HCT116 (cell line): ENCODE measurements at regions not wholly inside any gene's neighbourhood (a gene's known extent, or its start where the extent isn't known, plus 50 kb on each side); places are given as distances from the start of the nearest gene placed in this dataset.
"Not testable (repeated sequence)": the region's sequence is repeated elsewhere in the genome, so short reads cannot be mapped to it uniquely, and the experiment has no call there.

Experiments used
- ATAC-seq: fragments of 200-7000 bp; cut with Tn5 transposase; 2 replicates; pipeline ENCODE4 v1.9.1; 2020; ENCODE audit warnings: mild to moderate bottlenecking, moderate library complexity
- BruUV-seq: library from RNA; stranded (reverse); fragments of 400-500 nt; replicated peaks from 2 replicates; lab custom pipeline; 2021; lab: Mats Ljungman, UMichigan
- CTCF ChIA-PET: fragments of 300-600 bp; sonication (Branson Sonifier 250); formaldehyde crosslinking; loops from one replicate; lab custom pipeline; 2021; ENCODE audit warnings: antibody characterized with exemption; lab: Charles Lee
- POLR2A ChIA-PET: fragments of 300-600, 350-600 bp; sonication (Branson Sonifier 250); formaldehyde crosslinking; loops from one replicate; lab custom pipeline; 2021; ENCODE audit warnings: antibody characterized with exemption; lab: Charles Lee
- RAD21 ChIA-PET, 2 experiments: fragments of 300-600 bp; sonication (Branson Sonifier 250); formaldehyde crosslinking; loops; one replicate each; lab custom pipeline; 2023; ENCODE audit warnings: low total read pairs in 2 of 2; ENCODE audit not compliant: uncharacterized antibody in 2 of 2, unreplicated experiment in 2 of 2, low non-redundant PET in 1 of 2; lab: Charles Lee
- DNase-seq: peaks from one replicate; pipeline ENCODE4 v3.0.0-alpha.2; 2010; ENCODE audit warnings: low read depth, low spot score
- H2AFZ ChIP-seq: fragments of 200-600 bp; shearing (Covaris generic), sonication (generic); 2 replicates; pipeline ENCODE4 v1.6.1; 2017; ENCODE audit warnings: low read depth, mixed run types, mixed read lengths, antibody characterized with exemption, low read length; ENCODE audit not compliant: poor library complexity, severe bottlenecking
- H3K27ac ChIP-seq: 2 replicates; pipeline ENCODE4 v1.5.1; 2012; ENCODE audit warnings: low read depth, low read length
- H3K27me3 ChIP-seq: fragments of 200-600 bp; sonication (generic); 2 replicates; pipeline ENCODE4 v1.6.1; 2016; ENCODE audit warnings: mixed run types, low read length, mixed read lengths; ENCODE audit not compliant: insufficient read depth
- H3K36me3 ChIP-seq, 2 experiments: fragments of 200-500 bp in 1 of 2; fragments of 200-600 bp in 1 of 2; sonication (Bioruptor generic) in 1 of 2; sonication (generic) in 1 of 2; 2 replicates each; pipeline versions ENCODE4 v1.5.1 to v1.6.1; 2014 to 2016; ENCODE audit warnings: low read length in 2 of 2, inconsistent platforms in 1 of 2, mixed read lengths in 1 of 2, mixed run types in 1 of 2; ENCODE audit not compliant: insufficient read depth in 2 of 2, control insufficient read depth in 1 of 2
- H3K4me1 ChIP-seq, 2 experiments: fragments of 200-600 bp in 1 of 2; sonication (generic) in 1 of 2; 2 replicates each; pipeline versions ENCODE4 v1.5.1 to v1.6.1; 2012 to 2017; ENCODE audit warnings: low read length in 2 of 2, inconsistent platforms in 1 of 2, mild to moderate bottlenecking in 1 of 2, mixed read lengths in 1 of 2, mixed run types in 1 of 2, moderate library complexity in 1 of 2; ENCODE audit not compliant: insufficient read depth in 2 of 2, control insufficient read depth in 1 of 2
- H3K4me2 ChIP-seq: fragments of 200-600 bp; sonication (generic); 2 replicates; pipeline ENCODE4 v1.6.1; 2017; ENCODE audit warnings: mixed run types, low read length, mixed read lengths
- H3K4me3 ChIP-seq, 2 experiments: fragments of 200-600 bp in 1 of 2; sonication (generic) in 1 of 2; replicated peaks in 1 of 2; 2 replicates each; pipeline ENCODE4 v1.5.1; 2011 to 2016; ENCODE audit warnings: low read length in 2 of 2, control low read depth in 1 of 2, low read depth in 1 of 2, mild to moderate bottlenecking in 1 of 2, mixed read lengths in 1 of 2, mixed run types in 1 of 2
- H3K79me2 ChIP-seq: fragments of 200-600 bp; sonication (generic); 2 replicates; pipeline ENCODE4 v1.6.1; 2017; ENCODE audit warnings: mild to moderate bottlenecking, mixed run types, low read length, moderate library complexity, mixed read lengths; ENCODE audit not compliant: insufficient read depth
- H3K9ac ChIP-seq: fragments of 200-600 bp; sonication (generic); 2 replicates; pipeline ENCODE4 v1.6.1; 2016; ENCODE audit warnings: low read length, mixed read lengths
- H3K9me2 ChIP-seq: fragments of 200-600 bp; sonication (generic), shearing (Covaris generic); 2 replicates; pipeline ENCODE4 v1.6.1; 2017; ENCODE audit warnings: mixed run types, mild to moderate bottlenecking, moderate library complexity; ENCODE audit not compliant: insufficient read depth
- H3K9me3 ChIP-seq, 2 experiments: fragments of 200-500 bp in 1 of 2; fragments of 200-600 bp in 1 of 2; sonication (Bioruptor generic) in 1 of 2; sonication (generic) in 1 of 2; 2 replicates each; pipeline ENCODE4 v1.6.1; 2014 to 2017; ENCODE audit warnings: low read length in 2 of 2, mixed read lengths in 2 of 2, inconsistent platforms in 1 of 2, low read depth in 1 of 2, mild to moderate bottlenecking in 1 of 2, mixed run types in 1 of 2, moderate library complexity in 1 of 2; ENCODE audit not compliant: control insufficient read depth in 1 of 2, insufficient read depth in 1 of 2
- H4K20me1 ChIP-seq: fragments of 200-600 bp; sonication (generic), shearing (Covaris generic); 2 replicates; pipeline ENCODE4 v1.6.1; 2017; ENCODE audit warnings: mixed run types, mild to moderate bottlenecking, moderate library complexity; ENCODE audit not compliant: insufficient read depth
- CTCF ChIP-seq, 3 experiments: fragments of 200-600 bp in 1 of 3; sonication (generic) in 1 of 3; IDR thresholded peaks in 2 of 3; conservative IDR thresholded peaks in 1 of 3; 2 replicates each; pipeline ENCODE4 v1.5.1; 2012 to 2017; ENCODE audit warnings: low read depth in 2 of 3, low read length in 2 of 3, antibody characterized with exemption in 1 of 3, borderline replicate concordance in 1 of 3, control low read depth in 1 of 3, mild to moderate bottlenecking in 1 of 3, mixed read lengths in 1 of 3, mixed run types in 1 of 3, moderate library complexity in 1 of 3; ENCODE audit not compliant: insufficient read depth in 1 of 3
- RAD21 ChIP-seq: IDR thresholded peaks from 2 replicates; pipeline ENCODE4 v1.6.1; 2012; ENCODE audit warnings: low read depth, mild to moderate bottlenecking
- intact Hi-C: fragments of 100-400 bp; cut with micrococcal nuclease; formaldehyde crosslinking; loops from 2 replicates; pipeline ENCODE4 v1.10.0; 2022

DNA sequence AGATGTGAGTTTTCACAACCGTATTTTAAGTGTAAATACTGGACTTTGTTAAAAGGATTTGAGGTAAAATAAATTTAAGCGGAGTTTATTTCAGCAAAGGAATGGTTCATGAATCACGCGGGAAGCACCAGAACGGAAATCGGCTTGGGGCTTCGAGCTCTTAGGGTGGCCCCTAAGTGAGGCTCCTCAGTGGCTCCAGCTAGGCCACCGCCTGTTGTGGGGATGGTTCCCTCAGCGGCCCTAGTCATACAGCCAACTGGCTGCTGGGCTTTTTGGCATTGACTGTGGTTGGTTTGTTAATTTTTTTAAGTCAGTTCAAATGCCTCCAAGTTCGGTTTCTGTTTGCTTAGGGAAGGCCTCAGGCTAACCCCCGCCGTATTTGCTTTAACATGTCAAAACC lies 198.0 kb downstream of the LMLN start:
- H3K36me3 ChIP-seq, POLR2A ChIA-PET, CTCF ChIA-PET, H3K4me1 ChIP-seq, H3K9ac ChIP-seq, H4K20me1 ChIP-seq, RAD21 ChIA-PET, H2AFZ ChIP-seq, DNase-seq, H3K27ac ChIP-seq, intact Hi-C loops, H3K79me2 ChIP-seq, H3K9me3 ChIP-seq, H3K27me3 ChIP-seq, H3K9me2 ChIP-seq: not testable (repeated sequence)
- TSS peak; percentile 77 for BruUV-seq
- peak overlapping the region; percentile 25; the same call in 1 of the 2 replicates for H3K4me2 ChIP-seq
- peak; percentile 35; the same call in 1 of the 2 replicates for ATAC-seq
- H3K4me3 ChIP-seq = peak overlapping the region in 1 of 2 experiments; percentile 17; a peak in 1 of 4 replicates

GRCh38 chr3:198167339-198168039 lies 207.5 kb downstream of the LMLN start:
- intact Hi-C loops, H4K20me1 ChIP-seq, POLR2A ChIA-PET: not testable (repeated sequence)

DNA sequence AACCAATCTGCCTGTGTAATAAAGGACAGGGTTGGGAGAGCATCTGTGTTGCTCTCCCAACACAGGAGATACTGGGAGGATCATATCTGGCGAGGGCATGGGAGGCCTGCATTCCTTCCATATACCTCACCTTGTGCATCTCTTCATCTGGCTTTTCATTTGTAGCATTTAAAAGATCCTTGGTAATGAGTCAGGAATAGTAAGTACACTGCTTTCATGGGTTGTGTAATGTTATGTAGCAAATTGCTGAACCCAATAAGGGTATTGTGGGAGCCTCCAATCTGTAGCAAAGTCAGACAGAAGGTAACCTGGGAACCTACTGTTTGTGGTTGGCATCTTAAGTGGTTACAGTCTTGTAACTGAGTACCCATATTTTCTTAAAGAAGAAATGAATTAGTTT lies 210.8 kb downstream of the LMLN start:
- RAD21 ChIA-PET, H3K4me3 ChIP-seq, H2AFZ ChIP-seq, DNase-seq, H3K9ac ChIP-seq, H3K27ac ChIP-seq, H3K36me3 ChIP-seq, intact Hi-C loops, H3K4me2 ChIP-seq, BruUV-seq, H3K27me3 ChIP-seq, H4K20me1 ChIP-seq, CTCF ChIA-PET, ATAC-seq, H3K9me3 ChIP-seq, POLR2A ChIA-PET, H3K4me1 ChIP-seq, H3K79me2 ChIP-seq, H3K9me2 ChIP-seq: not testable (repeated sequence)

More at GRCh38 chr3:198167339-198168039, 207.5 kb downstream of the LMLN start:
- H3K9ac ChIP-seq, H3K27me3 ChIP-seq, H2AFZ ChIP-seq, H3K9me2 ChIP-seq, H3K4me1 ChIP-seq, H3K4me3 ChIP-seq, RAD21 ChIA-PET, CTCF ChIA-PET, H3K36me3 ChIP-seq, ATAC-seq, H3K79me2 ChIP-seq, BruUV-seq, H3K9me3 ChIP-seq, H3K4me2 ChIP-seq, H3K27ac ChIP-seq: not testable (repeated sequence)
- TF ChIP-seq CTCF (IDR thresholded peaks at IDR 0.05 in 2 of 3, conservative IDR thresholded peaks at IDR 0.05 in 1 of 3; ENCODE audit: borderline replicate concordance in 1 of 3, insufficient read depth in 1 of 3, low read depth in 2 of 3, low read length in 2 of 3) (peak; percentile 38 to 97 (median 62); a peak in 4 of 6 replicates), RAD21 (peak; percentile 38)
- peak; percentile 2 for DNase-seq

DNA sequence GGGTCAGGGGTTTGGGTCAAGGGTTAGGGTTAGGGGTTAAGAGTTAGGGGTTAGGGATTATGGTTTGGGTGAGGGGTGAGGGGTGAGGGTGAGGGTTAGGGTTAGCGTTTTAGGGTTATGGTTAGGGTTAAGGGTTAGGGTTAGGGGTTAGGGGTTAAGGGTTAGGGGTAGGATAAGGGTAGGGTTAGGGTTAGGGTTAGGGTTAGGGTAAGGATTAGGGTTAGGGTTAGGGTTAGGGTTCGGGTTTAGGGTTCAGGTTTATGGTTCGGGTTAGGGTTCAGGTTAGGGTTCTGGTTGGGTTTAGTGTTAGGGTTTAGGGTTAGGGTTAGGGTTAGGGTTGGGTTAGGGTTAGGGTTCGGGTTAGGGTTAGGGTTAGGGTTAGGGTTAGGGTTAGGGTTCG lies 213.1 kb downstream of the LMLN start:
- BruUV-seq, H3K9me3 ChIP-seq, H3K4me1 ChIP-seq, POLR2A ChIA-PET, H3K9ac ChIP-seq, CTCF ChIA-PET, ATAC-seq, H3K27ac ChIP-seq, H3K4me3 ChIP-seq, intact Hi-C loops, H3K4me2 ChIP-seq, H2AFZ ChIP-seq, RAD21 ChIA-PET, H3K9me2 ChIP-seq, H3K27me3 ChIP-seq, H4K20me1 ChIP-seq, DNase-seq, H3K79me2 ChIP-seq, H3K36me3 ChIP-seq: not testable (repeated sequence)
